HG03196 (cell line): ENCODE measurements at regions not wholly inside any gene's neighbourhood (a gene's known extent, or its start where the extent isn't known, plus 50 kb on each side); places are given as distances from the start of the nearest gene placed in this dataset.

Source experiments
- ATAC-seq: cut with Tn5 transposase; IDR thresholded peaks from one replicate; pipeline ENCODE4 v1.9.1; 2021; ENCODE audit not compliant: unreplicated experiment

DNA sequence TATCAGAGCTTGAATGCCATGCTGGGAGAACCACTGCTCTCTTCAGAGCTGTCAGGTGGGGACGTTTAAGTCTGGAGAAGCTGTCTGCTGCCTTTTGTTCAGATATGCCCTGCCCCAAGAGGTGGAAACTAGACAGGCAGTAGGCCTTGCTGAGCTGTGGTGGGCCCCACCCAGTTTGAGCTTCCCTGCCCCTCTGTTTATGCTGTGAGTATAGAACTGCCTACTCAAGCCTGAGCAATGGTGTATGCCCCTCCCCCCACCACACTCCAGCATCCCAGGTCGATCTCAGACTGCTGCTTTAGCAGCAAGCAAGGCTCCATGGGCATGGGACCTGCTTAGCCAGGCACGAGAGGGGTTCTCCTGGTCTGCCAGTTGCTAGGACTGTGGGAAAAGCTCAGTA is 362.3 kb downstream of the FAM170A start:
- ATAC-seq: no peak

- ATAC-seq: no peak
These were observed 366.8 kb downstream of the FAM170A start for GRCh38 chr5:119996128-119996527.

DNA sequence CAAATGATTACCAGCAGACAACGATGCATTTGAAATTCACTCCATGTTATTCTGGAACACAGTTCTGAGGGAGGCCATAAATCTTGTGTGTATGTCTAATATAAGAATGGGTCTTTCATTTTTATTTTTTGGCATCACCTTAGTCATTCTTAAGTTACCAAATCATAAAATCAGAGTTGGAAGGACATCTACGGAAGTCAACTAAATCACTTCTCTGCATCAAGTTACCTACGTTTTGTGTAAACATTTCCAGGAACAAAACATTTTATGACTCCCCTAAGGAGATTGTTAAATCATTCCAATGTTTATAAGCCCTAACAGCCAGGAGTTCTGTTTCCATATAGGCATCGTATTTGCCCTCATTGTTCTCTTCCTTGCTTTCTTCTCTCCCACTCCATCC is 378.2 kb downstream of the FAM170A start:
- no peak for ATAC-seq

- ATAC-seq: no peak
These were observed 383.1 kb downstream of the FAM170A start for GRCh38 chr5:120012431-120012830.

DNA sequence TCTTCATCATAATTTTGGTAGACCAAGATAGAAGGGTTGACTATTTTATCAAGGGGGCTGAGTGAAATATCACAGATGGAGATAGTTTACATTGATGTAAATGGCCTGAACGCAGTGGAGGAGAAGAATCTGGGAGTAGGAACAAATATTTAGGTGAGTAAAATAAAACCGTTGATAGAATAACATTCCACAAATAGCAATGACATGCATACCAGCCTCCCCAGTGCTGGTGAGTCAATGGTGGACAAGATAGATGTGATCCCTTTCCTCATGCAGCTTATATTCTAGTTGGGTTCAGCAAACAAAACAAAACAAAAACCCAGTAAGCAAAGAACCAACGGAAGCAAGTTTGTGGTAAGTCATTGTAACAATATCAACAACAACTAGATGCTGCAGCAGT is 385.2 kb downstream of the FAM170A start:
- no peak for ATAC-seq

DNA sequence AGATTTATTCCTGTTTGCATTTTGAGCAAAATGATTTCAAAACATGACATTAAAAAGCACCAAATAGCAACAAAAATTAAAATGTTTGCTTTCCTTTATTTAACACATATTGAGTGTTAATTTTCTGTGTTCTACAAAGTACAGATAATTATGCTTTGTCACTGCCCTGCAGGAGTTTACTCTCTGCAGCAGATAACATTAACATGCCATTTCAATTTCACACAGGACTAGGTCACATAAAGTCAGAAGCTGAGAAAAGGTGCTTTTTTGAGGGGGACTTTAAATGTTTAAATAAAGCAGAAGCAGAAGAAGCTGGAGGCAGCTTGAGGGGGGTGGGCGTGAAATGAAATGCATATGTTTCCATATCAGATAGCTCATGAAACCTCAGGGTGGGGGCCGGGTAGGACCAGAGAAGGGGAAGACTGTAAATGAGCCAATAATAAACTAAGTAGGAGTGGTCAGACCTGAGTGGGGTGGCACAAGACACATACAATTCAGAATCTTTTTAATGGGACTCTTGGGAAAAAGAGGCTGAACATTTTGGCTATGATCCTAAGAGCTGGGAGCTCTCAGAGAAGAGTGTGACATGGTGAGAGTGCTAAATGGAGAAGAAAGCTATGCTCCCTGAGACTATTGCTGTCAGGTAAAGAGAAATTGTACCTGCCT is 387.5 kb downstream of the FAM170A start:
- ATAC-seq: no peak

- ATAC-seq: no peak
These were observed 388.2 kb downstream of the FAM170A start for GRCh38 chr5:120017513-120017912.

- ATAC-seq: no peak
These were observed 405.8 kb downstream of the FAM170A start for GRCh38 chr5:120035181-120035580.

- no peak for ATAC-seq
These were observed 406.6 kb downstream of the FAM170A start for GRCh38 chr5:120035815-120036577.

DNA sequence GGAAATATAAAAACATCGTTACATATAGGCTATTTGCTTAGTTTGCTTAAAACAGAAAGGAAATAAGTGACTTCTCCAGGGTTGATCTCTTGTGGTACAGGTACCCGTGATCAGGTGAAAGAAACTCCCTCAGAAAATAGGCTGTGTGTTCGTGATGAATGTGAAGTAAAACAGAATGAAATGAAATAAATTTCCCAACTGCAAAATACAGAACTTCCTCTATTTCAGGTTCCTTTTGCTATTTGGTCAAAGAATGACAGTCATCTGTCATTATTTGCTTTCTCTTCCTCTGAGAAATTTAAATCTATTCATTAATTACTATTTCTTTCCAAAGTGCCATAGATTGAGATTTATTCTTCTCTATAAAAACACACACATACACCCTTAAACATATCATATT is 408.1 kb downstream of the FAM170A start:
- ATAC-seq: no peak

DNA sequence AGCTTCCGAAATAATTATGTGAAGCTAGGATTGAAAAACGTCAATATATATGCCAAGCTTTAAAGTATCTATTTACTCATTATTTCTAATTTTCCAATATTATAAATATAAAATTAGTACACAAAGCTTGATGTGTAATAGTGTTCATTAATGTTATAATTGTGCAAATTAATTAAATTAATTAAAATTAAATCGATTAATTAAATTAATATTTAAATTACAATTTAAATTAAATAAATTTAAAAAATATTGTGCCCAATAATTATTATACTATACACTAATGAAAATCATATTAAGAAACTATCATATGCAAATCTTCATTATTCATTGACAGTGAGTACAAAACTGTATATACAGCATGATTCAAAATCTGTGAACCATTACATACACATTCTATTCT is 409.8 kb downstream of the FAM170A start:
- ATAC-seq: no peak

GRCh38 chr5:120043431-120043830 is 414.1 kb downstream of the FAM170A start:
- no peak for ATAC-seq

DNA sequence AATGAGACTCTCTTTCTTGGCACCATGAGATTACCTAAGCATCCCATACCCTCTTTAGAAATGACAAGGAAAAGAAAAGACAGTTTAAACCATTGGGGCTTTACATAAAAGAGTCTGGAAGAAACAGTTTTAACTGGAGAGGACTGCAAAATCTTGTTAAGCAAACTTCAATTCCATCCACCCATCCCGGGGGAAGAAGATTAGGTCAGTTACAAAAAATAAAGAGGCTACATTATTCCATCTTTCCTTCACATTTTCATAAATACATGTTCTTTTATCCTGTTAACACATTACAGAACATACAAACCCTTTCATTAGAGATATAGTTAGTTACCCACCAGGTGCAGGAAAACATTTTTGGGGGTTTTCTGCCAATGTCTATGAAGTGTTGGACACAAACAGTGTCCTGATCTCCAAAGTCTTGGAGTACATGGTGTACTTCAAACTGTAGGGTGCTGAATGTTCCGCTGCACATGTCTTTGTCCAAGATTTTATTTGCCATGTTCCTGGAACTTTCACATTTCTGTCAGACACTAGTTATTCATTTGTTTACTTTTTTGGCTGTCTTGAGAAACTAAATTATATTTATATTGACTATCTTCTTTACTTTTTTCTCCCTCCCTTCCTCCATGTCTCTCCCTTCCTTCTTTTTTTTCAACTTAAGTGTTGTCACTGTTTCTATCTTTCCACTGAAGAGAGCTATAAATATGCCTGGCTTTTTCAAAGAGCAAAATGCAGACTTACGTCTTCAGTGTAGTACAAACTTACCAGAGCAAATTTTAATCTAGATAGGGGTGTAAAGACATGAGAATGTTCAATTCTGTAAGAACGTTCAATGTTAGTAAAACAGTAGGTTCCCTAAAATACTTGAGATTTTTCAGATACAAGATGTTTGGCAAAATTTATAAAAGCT is 410.9 kb upstream of the PRR16 start:
- no peak for ATAC-seq

- ATAC-seq: no peak
These were observed 410.3 kb upstream of the PRR16 start for GRCh38 chr5:120053841-120054240.

GRCh38 chr5:120055858-120056257 is 408.2 kb upstream of the PRR16 start:
- ATAC-seq: no peak

DNA sequence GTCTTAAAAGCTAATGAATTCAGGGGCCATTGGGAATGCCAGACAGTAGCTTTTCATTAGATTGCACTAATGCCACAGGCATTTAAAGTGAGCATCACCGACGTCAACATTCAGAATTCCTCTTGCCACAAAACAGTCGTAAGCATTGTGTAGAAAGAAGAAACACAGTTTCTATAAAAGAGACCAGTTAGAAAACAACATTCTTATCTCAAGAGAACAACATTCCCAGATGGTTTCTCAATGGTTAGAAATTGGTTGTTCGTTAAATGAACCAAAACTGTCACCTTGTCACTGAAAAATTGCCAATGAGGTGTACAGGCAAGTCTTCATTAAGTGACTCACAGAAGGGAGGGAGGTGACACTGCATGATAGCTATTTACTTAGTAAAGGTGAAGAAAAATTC is 401.6 kb upstream of the PRR16 start:
- no peak for ATAC-seq

GRCh38 chr5:120072068-120072761 is 391.9 kb upstream of the PRR16 start:
- no peak for ATAC-seq

GRCh38 chr5:120073722-120074121 is 390.4 kb upstream of the PRR16 start:
- ATAC-seq: no peak

DNA sequence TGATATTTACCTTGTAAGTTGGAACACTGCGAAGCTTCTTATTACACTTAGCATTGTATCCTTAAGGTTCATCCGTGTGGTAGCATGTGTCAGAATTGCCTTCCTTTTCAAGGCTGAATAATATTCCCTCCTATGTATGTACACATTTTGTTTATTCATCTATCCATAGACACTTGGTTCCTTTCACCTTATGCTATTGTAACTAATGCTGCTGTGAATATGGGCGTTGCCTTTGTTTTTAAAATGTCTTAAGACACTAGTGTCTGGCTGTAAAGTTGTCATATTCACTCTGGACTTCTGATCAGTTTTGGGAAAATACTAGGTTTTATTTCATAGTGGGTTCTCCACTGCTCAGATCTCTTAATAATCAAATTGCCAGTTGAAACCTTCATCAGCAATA is 383.3 kb upstream of the PRR16 start:
- no peak for ATAC-seq

DNA sequence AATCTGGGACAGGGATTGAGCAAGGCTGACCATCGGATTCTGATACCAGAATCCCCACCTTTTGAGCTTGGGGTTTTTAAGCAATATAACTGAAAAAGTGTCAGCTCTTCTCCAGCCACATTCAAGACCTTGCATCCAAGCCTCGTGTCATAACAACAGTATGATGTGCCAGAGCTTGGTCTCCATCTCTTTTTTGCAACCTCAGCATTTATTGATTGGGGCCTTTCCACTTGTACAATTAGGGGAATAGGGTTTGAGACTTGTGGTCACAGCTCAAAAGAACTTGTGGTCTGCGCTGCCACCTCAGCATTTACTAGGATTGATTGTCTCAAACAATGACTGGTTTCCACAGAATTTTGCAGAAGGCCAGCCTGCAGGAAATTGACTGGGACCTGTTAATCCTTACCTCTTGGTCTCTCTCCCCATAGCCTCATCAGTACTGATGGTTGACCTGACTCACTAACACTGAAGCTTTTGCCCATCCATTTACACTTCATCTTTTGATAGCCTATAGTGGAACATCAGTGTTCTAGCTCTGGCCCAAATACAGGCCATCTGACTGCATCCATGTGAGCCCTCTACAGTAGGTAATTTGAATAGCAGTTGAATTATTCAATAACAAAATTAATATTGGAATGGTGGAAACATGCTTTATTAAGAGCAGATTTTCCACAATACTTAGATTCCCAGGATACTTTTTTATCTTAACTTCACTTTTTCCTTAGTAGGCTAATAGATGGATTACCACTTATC is 381.6 kb upstream of the PRR16 start:
- no peak for ATAC-seq
